VCaP (cell line): ENCODE measurements at regions not wholly inside any gene's neighbourhood (a gene's known extent, or its start where the extent isn't known, plus 50 kb on each side); places are given as distances from the start of the nearest gene placed in this dataset.

Source experiments
- H3K27ac ChIP-seq: fragments of 450-650 bp; 2 replicates; pipeline ENCODE4 v1.5.1; 2017
- CTCF ChIP-seq: fragments of 450-650 bp; conservative IDR thresholded peaks from 2 replicates; pipeline ENCODE4 v1.5.1; 2017; ENCODE audit warnings: mild to moderate bottlenecking, moderate library complexity

GRCh38 chr3:76410762-76411281 lies 625.5 kb upstream of the ZNF717 start:
- no peak for TF ChIP-seq CTCF
- H3K27ac ChIP-seq, result no peak overlapping the region

- H3K27ac ChIP-seq, result no peak overlapping the region
- TF ChIP-seq CTCF, result no peak
Observed at GRCh38 chr3:76415384-76415783, 624.5 kb upstream of the ROBO2 start.

GRCh38 chr3:76429581-76430177 lies 610.2 kb upstream of the ROBO2 start:
- TF ChIP-seq CTCF, result no peak
- peak overlapping the region; percentile 50 for H3K27ac ChIP-seq

DNA sequence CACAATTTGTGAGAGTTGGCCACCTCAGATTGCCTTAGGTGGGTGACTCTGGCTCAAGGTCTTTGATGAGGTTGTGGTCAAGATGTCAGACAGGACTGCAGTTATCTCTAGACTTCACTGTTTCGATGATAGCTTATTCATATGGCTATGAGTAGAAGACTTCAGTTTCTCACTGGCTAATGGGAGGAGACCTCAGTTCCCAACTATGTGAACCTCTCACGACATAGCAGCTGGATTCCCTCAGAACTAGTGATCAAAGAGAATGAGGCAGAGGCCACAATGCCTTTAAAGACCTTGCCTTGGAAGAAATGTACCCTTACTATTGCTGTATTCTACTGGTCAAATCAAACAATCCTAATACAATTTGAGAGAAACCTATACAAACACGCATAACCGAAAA lies 607.5 kb upstream of the ROBO2 start:
- no peak for TF ChIP-seq CTCF
- no peak overlapping the region for H3K27ac ChIP-seq

DNA sequence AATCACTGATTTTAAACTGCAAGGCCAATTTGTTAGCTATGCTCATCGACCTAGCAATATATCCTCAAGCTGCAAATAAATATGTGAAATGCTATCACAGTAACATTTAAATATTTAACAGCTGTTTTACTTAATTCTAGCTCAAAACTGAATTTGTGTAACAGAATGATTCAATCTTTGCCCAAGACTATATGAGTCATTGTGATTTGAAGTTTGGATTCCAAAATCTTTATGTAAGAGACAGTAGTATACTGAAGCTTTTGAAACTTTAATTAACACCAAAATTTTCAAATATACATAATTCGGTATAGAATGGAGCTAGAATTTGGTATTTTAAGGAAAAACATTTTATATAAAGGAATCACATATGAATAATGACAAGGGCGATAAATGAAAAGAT lies 603.0 kb upstream of the ROBO2 start:
- TF ChIP-seq CTCF, result no peak

DNA sequence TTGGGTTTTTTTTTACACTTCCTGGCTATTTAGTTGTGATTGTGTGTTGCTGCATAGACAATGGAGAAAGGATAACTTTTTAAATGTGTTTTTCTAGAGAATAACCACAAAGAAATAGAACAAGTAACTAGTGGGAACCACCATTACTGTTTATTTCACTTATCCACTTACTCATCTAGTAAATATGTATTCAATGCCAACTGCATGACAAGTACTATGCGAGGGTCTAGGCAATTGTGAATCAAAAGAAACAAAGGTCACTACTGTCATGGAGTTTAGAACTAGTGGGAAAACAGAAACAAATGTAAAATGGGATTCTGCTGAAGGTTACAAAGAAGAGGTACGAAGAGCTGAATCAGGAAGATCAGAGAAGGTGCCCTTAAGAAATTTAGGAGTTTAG lies 600.9 kb upstream of the ROBO2 start:
- no peak for TF ChIP-seq CTCF
- no peak overlapping the region for H3K27ac ChIP-seq

More for the DNA sequence above, 603.0 kb upstream of the ROBO2 start:
- H3K27ac ChIP-seq, result no peak overlapping the region

GRCh38 chr3:76442374-76442915 lies 597.5 kb upstream of the ROBO2 start:
- TF ChIP-seq CTCF, result no peak
- no peak overlapping the region for H3K27ac ChIP-seq
